ENCODE measurements at regions not wholly inside any gene's neighbourhood (a gene's known extent, or its start where the extent isn't known, plus 50 kb on each side); places are given as distances from the start of the nearest gene placed in this dataset.

DNA sequence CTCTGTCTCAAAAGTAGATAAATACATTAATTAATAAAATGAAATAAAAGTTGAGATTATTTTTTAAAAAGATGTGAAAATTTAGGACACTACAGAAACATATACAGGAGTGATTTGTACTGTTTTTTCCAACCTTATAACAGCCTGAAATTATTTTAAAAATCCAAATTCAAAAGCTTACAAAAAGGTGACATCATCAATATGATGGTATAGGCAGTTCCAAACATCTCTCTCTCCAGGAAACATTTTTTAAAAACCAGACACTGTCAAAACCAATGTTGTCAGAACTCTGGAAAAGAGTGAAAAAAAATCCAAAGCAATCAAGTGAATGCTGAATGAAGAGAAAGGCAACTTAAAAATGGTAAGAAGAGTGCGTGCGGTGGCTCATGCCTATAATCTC is 76.7 kb downstream of the HHEX start:
- Mint-ChIP-seq H3K9me3 (peaks cover 13% of the 10 kb centered on the region), H3K4me3 (no peak overlapping the region), H3K36me3 (peaks cover 7% of the 10 kb centered on the region), H3K4me1 (peaks cover 8% of the 10 kb centered on the region), H3K27me3 (no peaks in the 10 kb centered on the region), H3K27ac (no peak overlapping the region)
- ATAC-seq (ENCODE audit: low read depth) (no peak), DNase-seq (ENCODE audit: low spot score in 2 of 2) (no peak)

DNA sequence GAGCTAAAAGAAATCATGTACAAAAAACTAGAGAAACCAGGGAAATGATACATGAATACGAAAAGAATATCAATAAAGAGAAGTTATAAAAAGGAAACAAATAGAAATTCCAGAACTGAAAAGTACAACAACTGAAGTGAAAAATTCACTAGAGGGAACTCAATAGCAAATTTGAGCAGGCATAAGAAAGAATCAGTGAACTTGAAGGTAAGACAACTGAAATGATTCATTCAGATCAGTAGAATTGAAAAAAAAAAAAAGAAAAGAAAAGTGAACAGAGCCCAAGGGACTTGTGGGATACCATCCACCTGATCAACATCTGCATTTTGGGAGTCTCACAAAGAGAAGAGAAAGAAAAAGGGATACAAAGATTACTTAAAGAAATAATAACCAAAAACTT is 78.3 kb downstream of the HHEX start:
- no peaks in the 10 kb centered on the region for H3K27me3 Mint-ChIP-seq
- DNase-seq (ENCODE audit: low spot score in 2 of 2) (no peak), ATAC-seq (ENCODE audit: low read depth) (no peak)
- no peak overlapping the region for H3K27ac Mint-ChIP-seq
- no peak overlapping the region for H3K4me3 Mint-ChIP-seq
- peaks cover 7% of the 10 kb centered on the region for H3K36me3 Mint-ChIP-seq
- peaks cover 8% of the 10 kb centered on the region for H3K4me1 Mint-ChIP-seq
- H3K9me3 Mint-ChIP-seq = peaks cover 13% of the 10 kb centered on the region

GRCh38 chr10:92773776-92774175 is 74.5 kb upstream of the EXOC6 start:
- H3K9me3 Mint-ChIP-seq = peaks cover 5% of the 10 kb centered on the region
- no peak for DNase-seq (ENCODE audit: low spot score in 2 of 2)
- peaks cover 7% of the 10 kb centered on the region for H3K4me1 Mint-ChIP-seq
- no peak overlapping the region for H3K27ac Mint-ChIP-seq
- H3K36me3 Mint-ChIP-seq = peaks cover 1% of the 10 kb centered on the region
- ATAC-seq (ENCODE audit: low read depth) = no peak
- H3K4me3 Mint-ChIP-seq = no peak overlapping the region
- H3K27me3 Mint-ChIP-seq = no peaks in the 10 kb centered on the region

- peaks cover 7% of the 10 kb centered on the region for H3K4me1 Mint-ChIP-seq
- peaks cover 1% of the 10 kb centered on the region for H3K36me3 Mint-ChIP-seq
- DNase-seq (ENCODE audit: low spot score in 2 of 2) (no peak), ATAC-seq (ENCODE audit: low read depth) (no peak)
- H3K9me3 Mint-ChIP-seq = no peaks in the 10 kb centered on the region
- H3K27ac Mint-ChIP-seq = no peak overlapping the region
- no peaks in the 10 kb centered on the region for H3K27me3 Mint-ChIP-seq
- no peak overlapping the region for H3K4me3 Mint-ChIP-seq
Measured at GRCh38 chr10:92778091-92778490, 70.2 kb upstream of the EXOC6 start.

GRCh38 chr10:92785118-92785517 is 63.2 kb upstream of the EXOC6 start:
- no peaks in the 10 kb centered on the region for H3K9me3 Mint-ChIP-seq

DNA sequence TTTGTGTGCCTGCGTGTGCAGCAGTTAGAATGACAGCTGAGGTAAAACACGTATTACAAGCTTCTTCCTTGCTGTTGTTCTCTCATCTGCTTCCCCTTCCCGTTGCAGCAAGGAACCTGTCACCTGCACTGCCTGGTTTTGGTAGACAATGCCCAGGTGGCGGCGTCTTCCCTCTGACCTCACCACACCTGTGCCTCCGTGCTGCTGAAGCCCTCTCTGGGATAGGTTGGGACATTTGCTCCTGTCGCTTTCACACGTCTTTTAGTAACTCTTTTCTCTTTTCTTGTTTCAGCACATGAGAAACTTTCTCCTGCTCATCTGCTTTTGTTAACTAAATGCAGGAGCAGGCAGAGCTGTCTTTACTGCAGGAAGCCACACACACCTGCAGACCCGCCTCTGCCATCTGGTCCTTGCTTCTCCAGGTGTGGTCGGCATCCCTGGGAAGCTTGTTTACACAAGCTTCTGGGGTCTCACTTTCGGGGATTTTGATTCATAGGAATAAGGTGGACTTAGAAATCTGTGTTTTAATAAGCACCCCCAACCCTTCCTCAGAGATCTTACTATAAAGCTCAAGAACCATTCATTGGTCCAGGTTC is 60.7 kb upstream of the EXOC6 start:
- no peaks in the 10 kb centered on the region for H3K9me3 Mint-ChIP-seq
- peaks cover 3% of the 10 kb centered on the region for H3K36me3 Mint-ChIP-seq
- peak overlapping the region; percentile 40 for H3K4me3 Mint-ChIP-seq
- H3K4me1 Mint-ChIP-seq = peaks cover 34% of the 10 kb centered on the region
- peak in 1 of 2 donors; percentile 17 for DNase-seq (ENCODE audit: low spot score in 2 of 2)
- peaks cover 2% of the 10 kb centered on the region for H3K27me3 Mint-ChIP-seq
- peak overlapping the region; percentile 77 for H3K27ac Mint-ChIP-seq
- ATAC-seq (ENCODE audit: low read depth) = peak; percentile 48

More at GRCh38 chr10:92785118-92785517, 63.2 kb upstream of the EXOC6 start:
- Mint-ChIP-seq H3K36me3 (peaks cover 3% of the 10 kb centered on the region), H3K27me3 (peaks cover 2% of the 10 kb centered on the region), H3K27ac (no peak overlapping the region), H3K4me3 (no peak overlapping the region), H3K4me1 (peaks cover 26% of the 10 kb centered on the region)
- ATAC-seq (ENCODE audit: low read depth) (no peak), DNase-seq (ENCODE audit: low spot score in 2 of 2) (no peak)

DNA sequence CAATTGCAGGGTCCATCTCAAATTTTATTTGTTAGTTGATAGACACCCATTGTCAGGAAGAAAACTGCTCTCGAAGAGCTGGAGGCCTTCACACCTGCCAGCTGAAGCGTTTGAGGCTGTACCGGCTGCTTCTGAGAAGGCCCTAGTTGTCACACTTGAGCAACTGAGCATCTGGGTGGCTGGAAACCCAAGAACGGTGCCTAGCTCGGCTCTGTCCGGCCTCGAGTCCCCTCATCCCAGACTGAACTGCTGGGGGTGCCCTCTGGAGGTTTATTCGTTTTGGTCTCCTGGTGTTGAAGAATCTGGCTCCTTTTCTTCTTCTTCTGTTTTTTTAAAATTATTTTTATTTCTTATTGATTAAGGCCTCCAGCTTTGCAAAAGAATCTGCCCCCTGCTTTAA is 59.3 kb upstream of the EXOC6 start:
- peaks cover 30% of the 10 kb centered on the region for H3K4me1 Mint-ChIP-seq
- H3K27me3 Mint-ChIP-seq = no peaks in the 10 kb centered on the region
- H3K4me3 Mint-ChIP-seq = no peak overlapping the region
- DNase-seq (ENCODE audit: low spot score in 2 of 2) (peak; percentile 4 to 20), ATAC-seq (ENCODE audit: low read depth) (peak; percentile 69)
- H3K9me3 Mint-ChIP-seq = no peaks in the 10 kb centered on the region
- no peaks in the 10 kb centered on the region for H3K36me3 Mint-ChIP-seq
- peak overlapping the region; percentile 96 for H3K27ac Mint-ChIP-seq

DNA sequence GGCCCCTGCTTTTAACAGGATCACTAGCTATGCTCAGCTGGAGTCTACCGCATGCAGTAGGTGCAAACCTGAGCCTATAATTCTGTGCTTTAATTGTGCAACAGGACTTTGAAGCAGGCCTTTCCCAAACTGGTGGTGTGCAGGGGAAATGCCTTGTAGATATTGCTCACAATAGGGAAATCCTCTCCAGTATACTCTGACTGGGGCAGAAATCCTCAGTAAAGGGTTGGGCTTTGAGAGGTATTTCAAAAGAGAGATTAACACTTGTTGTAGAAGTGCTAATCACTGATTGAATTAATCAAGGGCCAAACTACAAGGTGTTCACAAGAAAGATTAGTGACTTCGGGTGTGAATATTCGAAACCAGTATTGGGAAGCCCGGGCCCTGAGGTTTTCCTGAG is 58.5 kb upstream of the EXOC6 start:
- Mint-ChIP-seq H3K4me1 (peaks cover 28% of the 10 kb centered on the region), H3K36me3 (no peaks in the 10 kb centered on the region), H3K4me3 (no peak overlapping the region), H3K27ac (peak overlapping the region; percentile 96), H3K27me3 (no peaks in the 10 kb centered on the region), H3K9me3 (no peaks in the 10 kb centered on the region)
- no peak for ATAC-seq (ENCODE audit: low read depth)
- no peak for DNase-seq (ENCODE audit: low spot score in 2 of 2)

- H3K27ac Mint-ChIP-seq = peak overlapping the region; percentile 96
Measured at GRCh38 chr10:92790440-92790839, 57.9 kb upstream of the EXOC6 start.

DNA sequence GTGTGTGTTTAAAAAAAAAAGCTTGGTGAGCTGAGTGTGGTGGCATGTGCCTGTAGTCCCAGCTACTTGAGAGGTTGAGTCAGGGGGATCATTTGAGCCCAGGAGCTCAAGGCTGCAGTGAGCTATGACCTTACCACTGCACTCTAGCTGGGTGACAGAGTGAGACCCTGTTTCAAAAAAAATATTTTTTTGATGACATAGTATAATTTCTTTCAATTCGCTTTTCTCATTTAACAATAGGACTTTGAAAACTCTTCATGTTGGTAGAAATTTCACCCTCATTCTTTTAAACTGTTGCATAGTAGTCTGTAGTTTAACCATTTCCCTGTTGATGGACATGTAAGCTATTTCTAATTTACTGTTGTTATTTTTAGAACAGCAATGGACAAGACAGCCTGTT is 55.7 kb upstream of the EXOC6 start:
- no peak overlapping the region for H3K27ac Mint-ChIP-seq
- ATAC-seq (ENCODE audit: low read depth) (no peak), DNase-seq (ENCODE audit: low spot score in 2 of 2) (no peak)
- H3K9me3 Mint-ChIP-seq = peaks cover 5% of the 10 kb centered on the region
- H3K4me3 Mint-ChIP-seq = no peak overlapping the region
- no peaks in the 10 kb centered on the region for H3K27me3 Mint-ChIP-seq
- peaks cover 23% of the 10 kb centered on the region for H3K4me1 Mint-ChIP-seq
- H3K36me3 Mint-ChIP-seq = peaks cover 2% of the 10 kb centered on the region

More at GRCh38 chr10:92790440-92790839, 57.9 kb upstream of the EXOC6 start:
- Mint-ChIP-seq H3K9me3 (no peaks in the 10 kb centered on the region), H3K4me3 (peak overlapping the region; percentile 71), H3K27me3 (no peaks in the 10 kb centered on the region), H3K36me3 (no peaks in the 10 kb centered on the region), H3K4me1 (peaks cover 28% of the 10 kb centered on the region)
- DNase-seq (ENCODE audit: low spot score in 2 of 2) (no peak), ATAC-seq (ENCODE audit: low read depth) (peak; percentile 78)
